Left lung (tissue), 4 donors: ENCODE measurements at regions not wholly inside any gene's neighbourhood (a gene's known extent, or its start where the extent isn't known, plus 50 kb on each side); places are given as distances from the start of the nearest gene placed in this dataset.

Experiments
- ATAC-seq: fragments of 200-7000 bp; cut with Tn5 transposase; one replicate; pipeline ENCODE4 v1.9.1; 2020; ENCODE audit warnings: moderate library complexity
- DNase-seq, 4 donors: peaks; one replicate each; pipeline ENCODE4 v3.0.0-alpha.2; 2013 to 2020
- H3K27ac ChIP-seq, 2 donors: fragments of 200-600 bp; sonication (generic) in 1 of 2; one replicate each; pipeline versions ENCODE4 v1.5.0 to v1.8.0; 2020 to 2021
- H3K27me3 ChIP-seq, 2 donors: fragments of 200-600 bp; sonication (generic) in 1 of 2; one replicate each; pipeline versions ENCODE4 v1.5.0 to v1.8.0; 2020 to 2021
- H3K36me3 ChIP-seq, 2 donors: fragments of 200-600 bp; sonication (generic) in 1 of 2; one replicate each; pipeline versions ENCODE4 v1.5.0 to v1.8.0; 2020 to 2021
- H3K4me1 ChIP-seq, 2 donors: fragments of 200-600 bp; one replicate each; pipeline ENCODE4 v1.8.0; 2021
- H3K4me3 ChIP-seq, 2 donors: fragments of 200-600 bp; sonication (generic) in 1 of 2; one replicate each; pipeline versions ENCODE4 v1.5.0 to v1.8.0; 2020 to 2021; ENCODE audit warnings: mild to moderate bottlenecking in 1 of 2
- H3K9me3 ChIP-seq, 2 donors: fragments of 200-600 bp; sonication (generic) in 1 of 2; one replicate each; pipeline versions ENCODE4 v1.5.0 to v1.8.0; 2020 to 2021
- intact Hi-C, 2 donors: fragments of 100-400 bp; cut with DNase I; formaldehyde crosslinking; loops; one replicate each; pipeline versions ENCODE4 v1.11.2 to v1.14.2; 2022
- TF ChIP-seq, protein P1 (sequence below), 2 donors: fragments of 200-600 bp; sonication (generic) in 1 of 2; IDR thresholded peaks; one replicate each; pipeline versions ENCODE4 v1.5.0 to v1.8.0; 2021; ENCODE audit warnings: antibody characterized with exemption in 2 of 2
- donor health status: DM: no; HTN: yes; CAD: no.
- donor health status: DM: no; HTN: no; CAD: no.

GRCh38 chr6:3908223-3908622 lies 59.0 kb downstream of the FAM50B start:
- ATAC-seq (no peak), DNase-seq (no peak)
- no peak overlapping the region for H3K27ac ChIP-seq
- TF ChIP-seq, protein P1, sequence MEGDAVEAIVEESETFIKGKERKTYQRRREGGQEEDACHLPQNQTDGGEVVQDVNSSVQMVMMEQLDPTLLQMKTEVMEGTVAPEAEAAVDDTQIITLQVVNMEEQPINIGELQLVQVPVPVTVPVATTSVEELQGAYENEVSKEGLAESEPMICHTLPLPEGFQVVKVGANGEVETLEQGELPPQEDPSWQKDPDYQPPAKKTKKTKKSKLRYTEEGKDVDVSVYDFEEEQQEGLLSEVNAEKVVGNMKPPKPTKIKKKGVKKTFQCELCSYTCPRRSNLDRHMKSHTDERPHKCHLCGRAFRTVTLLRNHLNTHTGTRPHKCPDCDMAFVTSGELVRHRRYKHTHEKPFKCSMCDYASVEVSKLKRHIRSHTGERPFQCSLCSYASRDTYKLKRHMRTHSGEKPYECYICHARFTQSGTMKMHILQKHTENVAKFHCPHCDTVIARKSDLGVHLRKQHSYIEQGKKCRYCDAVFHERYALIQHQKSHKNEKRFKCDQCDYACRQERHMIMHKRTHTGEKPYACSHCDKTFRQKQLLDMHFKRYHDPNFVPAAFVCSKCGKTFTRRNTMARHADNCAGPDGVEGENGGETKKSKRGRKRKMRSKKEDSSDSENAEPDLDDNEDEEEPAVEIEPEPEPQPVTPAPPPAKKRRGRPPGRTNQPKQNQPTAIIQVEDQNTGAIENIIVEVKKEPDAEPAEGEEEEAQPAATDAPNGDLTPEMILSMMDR (IDR thresholded peaks at IDR 0.05): no peak
- no peaks in the 10 kb centered on the region for H3K27me3 ChIP-seq
- no peak overlapping the region for H3K4me3 ChIP-seq
- H3K4me1 ChIP-seq: peaks cover 11 to 19% of the 10 kb centered on the region in 2 donors
- intact Hi-C loops: no loop called here
- no peaks in the 10 kb centered on the region for H3K36me3 ChIP-seq
- H3K9me3 ChIP-seq: no peaks in the 10 kb centered on the region

GRCh38 chr6:3908961-3909360 lies 59.8 kb downstream of the FAM50B start:
- no peaks in the 10 kb centered on the region for H3K36me3 ChIP-seq
- no peak for ATAC-seq
- H3K27ac ChIP-seq: no peak overlapping the region
- no peak overlapping the region for H3K4me3 ChIP-seq
- DNase-seq: no peak
- no peaks in the 10 kb centered on the region for H3K27me3 ChIP-seq
- intact Hi-C loops: no loop called here
- TF ChIP-seq, protein P1 (IDR thresholded peaks at IDR 0.05): no peak
- no peaks in the 10 kb centered on the region for H3K9me3 ChIP-seq
- H3K4me1 ChIP-seq: peaks cover 11 to 20% of the 10 kb centered on the region in 2 donors

- ATAC-seq (no peak), DNase-seq (no peak)
- no peak overlapping the region for H3K27ac ChIP-seq
- H3K36me3 ChIP-seq: no peaks in the 10 kb centered on the region
- intact Hi-C loops: no loop called here
- no peak overlapping the region for H3K4me3 ChIP-seq
- H3K4me1 ChIP-seq: peaks cover 11 to 25% of the 10 kb centered on the region in 2 donors
- no peaks in the 10 kb centered on the region for H3K27me3 ChIP-seq
- no peaks in the 10 kb centered on the region for H3K9me3 ChIP-seq
- TF ChIP-seq, protein P1 (IDR thresholded peaks at IDR 0.05): no peak
Measured at GRCh38 chr6:3910106-3910663, 61.0 kb downstream of the FAM50B start.

DNA sequence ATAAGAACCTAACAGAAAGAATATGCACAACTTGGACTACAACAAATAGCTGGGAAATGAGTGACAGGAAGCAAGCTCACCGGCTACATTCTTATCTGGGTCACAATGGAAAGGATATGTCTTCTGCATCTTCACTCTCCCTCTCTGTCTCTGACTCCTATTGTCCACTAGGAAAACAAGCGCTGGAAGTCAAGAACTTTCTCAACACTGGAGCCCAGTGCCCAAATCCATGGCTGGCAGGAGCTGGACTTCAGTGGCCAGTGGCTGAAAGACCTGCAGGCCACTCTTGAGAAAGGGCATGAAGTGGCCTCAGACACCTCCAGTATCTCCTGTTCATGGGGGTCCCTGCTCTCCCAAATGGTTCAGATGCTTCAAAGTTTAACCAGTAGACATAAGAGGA lies 62.0 kb downstream of the FAM50B start:
- Histone ChIP-seq H3K27ac (no peak overlapping the region), H3K4me1 (peaks cover 11 to 25% of the 10 kb centered on the region in 2 donors)
- intact Hi-C loops: no loop called here

GRCh38 chr6:3911614-3912336 lies 62.6 kb downstream of the FAM50B start:
- no peaks in the 10 kb centered on the region for H3K27me3 ChIP-seq
- no peaks in the 10 kb centered on the region for H3K9me3 ChIP-seq
- peak; percentile 72 for ATAC-seq
- TF ChIP-seq, protein P1 (IDR thresholded peaks at IDR 0.05): no peak
- H3K27ac ChIP-seq: peak overlapping the region in 1 of 2 donors; percentile 74
- intact Hi-C loops: no loop called here
- DNase-seq: no peak
- H3K4me1 ChIP-seq: peaks cover 11 to 25% of the 10 kb centered on the region in 2 donors
- H3K4me3 ChIP-seq: no peak overlapping the region
- no peaks in the 10 kb centered on the region for H3K36me3 ChIP-seq

More for the DNA sequence above, 62.0 kb downstream of the FAM50B start:
- Histone ChIP-seq H3K36me3 (no peaks in the 10 kb centered on the region), H3K27me3 (no peaks in the 10 kb centered on the region), H3K4me3 (no peak overlapping the region), H3K9me3 (no peaks in the 10 kb centered on the region)
- no peak for ATAC-seq
- TF ChIP-seq, protein P1 (IDR thresholded peaks at IDR 0.05): no peak
- DNase-seq: no peak
